Esophagus squamous epithelium (tissue), 5 donors: ENCODE measurements at regions not wholly inside any gene's neighbourhood (a gene's known extent, or its start where the extent isn't known, plus 50 kb on each side); places are given as distances from the start of the nearest gene placed in this dataset.

Experiments used
- DNase-seq: peaks from one replicate; lab custom pipeline; 2025; lab: John Stamatoyannopoulos, UW
- H3K27ac ChIP-seq, 4 donors: fragments of 200-600 bp; sonication (generic); one replicate each; pipeline ENCODE4 v1.5.1; 2016 to 2019; ENCODE audit warnings: mild to moderate bottlenecking in 1 of 4
- H3K27me3 ChIP-seq, 4 donors: fragments of 200-600 bp; sonication (generic); 1 replicate in 3 of 4; 2 replicates in 1 of 4; pipeline versions ENCODE4 v1.5.1 to v1.6.0; 2017 to 2021; ENCODE audit warnings: antibody characterized with exemption in 1 of 4
- H3K36me3 ChIP-seq, 3 donors: fragments of 200-600 bp; sonication (generic); one replicate each; pipeline ENCODE4 v1.5.1; 2016 to 2019
- H3K4me1 ChIP-seq, 3 donors: fragments of 200-600 bp; sonication (generic); one replicate each; pipeline ENCODE4 v1.5.1; 2017 to 2019
- H3K4me3 ChIP-seq, 4 donors: fragments of 200-600 bp; sonication (generic); 1 replicate in 3 of 4; 2 replicates in 1 of 4; pipeline ENCODE4 v1.5.1; 2016 to 2019; ENCODE audit warnings: mild to moderate bottlenecking in 2 of 4, moderate library complexity in 1 of 4
- H3K9me3 ChIP-seq, 3 donors: fragments of 200-600 bp; sonication (generic); one replicate each; pipeline ENCODE4 v1.5.1; 2016 to 2019
- CTCF ChIP-seq, 6 experiments: fragments of 450-650 bp in 4 of 6; fragments of 200-600 bp in 2 of 6; sonication (generic) in 2 of 6; IDR thresholded peaks; one replicate each; pipeline ENCODE4 v1.5.1; 2016 to 2019; ENCODE audit warnings: antibody characterized with exemption in 6 of 6, mild to moderate bottlenecking in 4 of 6, moderate library complexity in 4 of 6
- POLR2A ChIP-seq, 4 donors: fragments of 450-650 bp; IDR thresholded peaks; one replicate each; pipeline ENCODE4 v1.6.1; 2017; ENCODE audit warnings: antibody characterized with exemption in 4 of 4, mild to moderate bottlenecking in 4 of 4, moderate library complexity in 3 of 4
- WGBS, 2 donors: methylation state at CpG; one replicate each; pipeline ENCODE4 v1.1.5; 2018; 5-methylcytosine and 5-hydroxymethylcytosine counted together
- intact Hi-C: fragments of 100-400 bp; cut with DNase I; formaldehyde crosslinking; loops from one replicate; pipeline ENCODE4 v1.15.0; 2022
- donor health status: DM: yes; HTN: yes; CAD: no.

- no peaks in the 10 kb centered on the region for H3K36me3 ChIP-seq
- peak overlapping the region in 3 of 4 donors; percentile 28 to 67 (median 36) for H3K27ac ChIP-seq
- TF ChIP-seq CTCF (IDR thresholded peaks at IDR 0.05) (no peak), POLR2A (IDR thresholded peaks at IDR 0.05) (no peak)
- H3K9me3 ChIP-seq = no peaks in the 10 kb centered on the region
- intact Hi-C loops = no loop called here
- WGBS, 2 donors = 23 to 37% methylated on average over 6 to 7 of the region's 8 CpGs
- H3K4me1 ChIP-seq = peaks cover 7 to 48% (median 25%) of the 10 kb centered on the region in 3 donors
- H3K27me3 ChIP-seq = peaks cover 0 to 11% (median 0%) of the 10 kb centered on the region in 4 donors
- no peak overlapping the region for H3K4me3 ChIP-seq
- no peak for DNase-seq
Measured at GRCh38 chr20:57040924-57041323, 225.5 kb downstream of the BMP7 start.

- no peaks in the 10 kb centered on the region for H3K9me3 ChIP-seq
- intact Hi-C loops = no loop called here
- H3K4me3 ChIP-seq = no peak overlapping the region
- TF ChIP-seq CTCF (IDR thresholded peaks at IDR 0.05) = no peak
- TF ChIP-seq POLR2A (IDR thresholded peaks at IDR 0.05) = no peak
- H3K27ac ChIP-seq = peak overlapping the region; percentile 10 to 42 (median 14)
- no peak for DNase-seq
- no peaks in the 10 kb centered on the region for H3K36me3 ChIP-seq
- H3K4me1 ChIP-seq = peaks cover 22 to 61% (median 38%) of the 10 kb centered on the region in 3 donors
- 37 to 50% methylated on average over 4 to 5 of the region's 5 CpGs for WGBS, 2 donors
- H3K27me3 ChIP-seq = peaks cover 0 to 17% (median 0%) of the 10 kb centered on the region in 4 donors
Measured at GRCh38 chr20:57043091-57043490, 223.3 kb downstream of the BMP7 start.

- no peaks in the 10 kb centered on the region for H3K9me3 ChIP-seq
- no peak overlapping the region for H3K4me3 ChIP-seq
- DNase-seq = no peak
- TF ChIP-seq CTCF (IDR thresholded peaks at IDR 0.05) (no peak), POLR2A (IDR thresholded peaks at IDR 0.05) (no peak)
- H3K27me3 ChIP-seq = peaks cover 0 to 17% (median 0%) of the 10 kb centered on the region in 4 donors
- intact Hi-C loops = no loop called here
- H3K27ac ChIP-seq = peak overlapping the region in 2 of 4 donors; percentile 40 to 42
- no peaks in the 10 kb centered on the region for H3K36me3 ChIP-seq
- H3K4me1 ChIP-seq = peaks cover 26 to 68% (median 38%) of the 10 kb centered on the region in 3 donors
- WGBS, 2 donors = 36 to 51% methylated on average over 15 to 16 of the region's 16 CpGs
Measured at GRCh38 chr20:57043669-57044268, 222.7 kb downstream of the BMP7 start.

- Histone ChIP-seq H3K9me3 (no peaks in the 10 kb centered on the region), H3K27ac (peak overlapping the region; percentile 58 to 86 (median 71)), H3K36me3 (no peaks in the 10 kb centered on the region), H3K4me1 (peaks cover 20 to 54% (median 27%) of the 10 kb centered on the region in 3 donors), H3K27me3 (peaks cover 0 to 17% (median 0%) of the 10 kb centered on the region in 4 donors), H3K4me3 (no peak overlapping the region)
- 14 to 40% methylated on average over 10 to 16 of the region's 20 CpGs for WGBS, 2 donors
- intact Hi-C loops = no loop called here
- DNase-seq = no peak
- TF ChIP-seq POLR2A (IDR thresholded peaks at IDR 0.05) (no peak), CTCF (IDR thresholded peaks at IDR 0.05) (peak in 3 of 6 experiments; percentile 6 to 54 (median 29))
Measured at GRCh38 chr20:57047281-57048026, 219.0 kb downstream of the BMP7 start.
